ENCODE measurements at regions not wholly inside any gene's neighbourhood (a gene's known extent, or its start where the extent isn't known, plus 50 kb on each side); places are given as distances from the start of the nearest gene placed in this dataset.

DNA sequence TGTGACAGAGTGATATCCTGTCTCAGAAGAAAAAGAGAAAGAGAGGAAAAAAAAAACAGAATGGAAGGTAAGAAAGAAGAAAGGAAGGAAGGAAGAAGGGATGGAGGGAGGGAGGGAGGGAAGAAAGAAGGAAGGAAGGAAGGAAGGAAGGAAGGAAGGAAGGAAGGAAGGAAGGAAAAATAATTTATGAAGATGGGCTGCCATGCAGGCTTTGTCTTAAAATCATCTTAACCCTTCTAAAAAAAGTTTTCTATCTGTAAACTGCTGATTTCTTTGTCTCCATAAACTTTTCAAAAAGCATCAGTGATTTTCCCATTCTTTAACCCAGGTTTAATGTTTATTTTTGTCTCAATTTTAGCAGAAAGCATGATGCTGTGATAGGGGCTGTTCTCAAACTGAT lies 1154.1 kb upstream of the CDH6 start:
- no peak for DNase-seq

DNA sequence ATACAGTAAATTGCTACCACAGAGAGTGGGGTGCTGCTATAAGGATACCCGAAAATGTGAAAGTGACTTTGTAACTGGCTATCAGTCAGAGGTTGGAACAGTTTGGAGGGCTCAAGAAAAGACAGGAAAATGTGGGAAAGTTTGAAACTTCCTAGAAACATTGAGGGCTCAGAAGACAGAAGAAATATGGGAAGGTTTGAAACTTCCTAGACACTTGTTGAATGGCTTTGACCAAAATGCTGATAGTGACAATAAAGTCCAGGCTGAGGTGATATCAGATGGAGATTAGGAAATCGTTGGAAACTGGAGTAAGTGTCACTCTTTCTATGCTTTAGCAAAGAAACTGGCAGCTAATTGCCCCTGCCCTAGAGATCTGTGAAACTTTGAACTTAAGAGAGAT lies 1158.6 kb upstream of the CDH6 start:
- DNase-seq, result no peak

DNA sequence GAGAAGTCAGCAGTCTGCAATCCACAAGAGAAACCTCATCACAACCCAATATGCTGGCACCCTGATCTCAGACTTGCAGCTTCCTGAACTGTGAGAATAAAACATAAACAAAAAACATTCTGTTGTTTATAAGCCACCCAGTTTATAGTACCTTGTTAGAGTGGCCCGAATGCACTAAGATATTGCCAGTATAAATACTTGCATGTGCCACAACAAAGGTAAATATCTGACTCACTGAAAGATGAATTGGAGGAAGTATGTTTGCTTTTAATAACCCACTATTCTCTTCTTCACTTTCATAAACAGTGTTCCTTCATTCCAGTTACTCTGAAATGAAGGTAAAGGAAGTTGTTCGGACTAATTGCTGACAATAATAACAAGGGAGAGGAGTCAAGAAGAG lies 1163.4 kb upstream of the CDH6 start:
- DNase-seq, result no peak

DNA sequence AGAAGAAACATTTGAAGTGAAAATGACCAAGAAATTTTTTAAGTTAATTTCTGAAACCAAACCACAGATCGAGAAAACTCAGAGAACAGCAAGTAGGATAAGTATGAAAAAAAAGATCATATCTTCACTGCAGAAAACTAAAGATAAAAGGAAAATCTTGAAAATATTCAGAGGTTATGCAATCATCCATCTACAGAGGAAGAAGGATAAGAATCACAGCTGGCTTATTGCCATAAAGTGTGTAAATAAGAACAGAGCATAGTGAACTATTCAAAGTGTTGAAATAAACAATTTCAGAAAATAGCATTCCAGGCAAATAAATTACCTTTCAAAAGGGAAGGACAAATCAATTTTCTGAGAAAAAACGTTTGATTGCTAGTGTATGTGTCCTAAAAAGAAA lies 1191.7 kb upstream of the CDH6 start:
- DNase-seq, result no peak

DNA sequence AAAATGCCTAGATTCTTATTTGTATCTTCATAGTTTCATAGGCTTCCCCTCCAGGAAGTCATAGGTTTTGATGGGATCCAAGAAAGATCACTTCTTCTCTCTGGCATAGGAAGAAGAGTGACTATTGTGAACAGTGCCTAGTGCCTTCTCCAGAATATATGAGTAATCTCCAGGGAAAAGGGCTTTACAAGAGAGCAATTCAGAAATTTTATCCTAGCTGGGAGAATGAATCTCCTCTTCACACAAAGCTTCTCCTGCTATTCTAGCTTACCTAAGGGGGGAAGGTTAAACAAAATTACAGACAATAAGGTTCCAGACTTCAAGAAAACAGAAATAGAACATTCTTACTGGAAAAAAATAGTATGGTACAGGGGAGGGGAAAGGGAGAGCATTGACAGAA lies 1193.3 kb upstream of the CDH6 start:
- DNase-seq, result no peak

DNA sequence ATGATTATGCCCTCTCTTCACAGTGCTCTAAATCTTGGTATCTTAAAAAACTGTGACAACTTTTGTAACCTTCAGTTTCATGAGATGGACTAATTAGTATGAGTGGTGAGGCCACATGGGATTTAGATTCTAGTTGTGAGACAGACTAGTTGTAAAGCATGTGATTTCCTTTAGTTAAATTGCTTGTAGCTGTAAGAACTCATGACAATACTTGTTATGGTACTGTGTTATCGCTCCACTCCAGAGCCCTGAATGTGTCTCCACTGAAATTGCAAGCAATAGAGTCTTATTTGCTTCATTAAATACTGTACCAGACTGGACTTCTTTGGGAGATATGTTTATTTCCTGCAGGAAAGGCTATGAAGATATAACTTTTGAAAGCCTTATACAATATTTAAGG lies 1198.3 kb upstream of the CDH6 start:
- no peak for DNase-seq

- no peak for DNase-seq
These were observed 1199.0 kb upstream of the CDH6 start for GRCh38 chr5:29994519-29994918.

- DNase-seq, result no peak
These were observed 1200.2 kb upstream of the CDH6 start for GRCh38 chr5:29993286-29993685.

- no peak for DNase-seq
These were observed 1201.2 kb upstream of the CDH6 start for GRCh38 chr5:29992248-29992647.

GRCh38 chr5:29990681-29991080 lies 1202.8 kb upstream of the CDH6 start:
- no peak for DNase-seq

- no peak for DNase-seq
These were observed 1209.3 kb upstream of the CDH6 start for GRCh38 chr5:29984156-29984540.

DNA sequence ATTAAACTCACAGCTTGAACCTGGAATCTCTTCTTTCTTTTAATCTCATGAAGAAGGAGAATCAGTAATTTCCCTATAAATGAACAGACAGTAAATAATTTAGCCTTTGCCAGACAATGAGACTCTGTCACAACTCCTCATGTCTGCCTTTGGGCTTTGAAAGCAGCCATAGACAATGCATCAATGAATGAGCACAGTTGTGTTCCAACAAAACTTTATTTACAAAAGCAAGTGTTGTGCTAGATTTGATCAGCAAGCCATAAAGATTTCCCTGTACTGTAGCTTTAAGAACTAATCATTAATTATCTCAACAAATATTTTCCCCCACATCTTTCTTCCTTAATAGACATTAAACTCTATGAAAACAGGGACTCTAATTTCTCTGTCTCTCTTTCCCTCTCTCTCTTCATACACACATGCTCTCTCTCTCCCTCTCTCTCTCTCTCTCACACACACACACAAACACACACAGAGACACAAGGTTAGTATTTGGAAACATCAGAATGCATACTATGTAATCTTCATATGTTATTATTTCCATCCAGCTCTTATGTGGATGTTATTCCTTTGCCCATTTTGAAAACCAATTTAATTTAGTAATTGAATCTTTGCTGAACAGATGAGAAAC lies 1209.8 kb upstream of the CDH6 start:
- no peak for DNase-seq

GRCh38 chr5:29982457-29982856 lies 1211.0 kb upstream of the CDH6 start:
- no peak for DNase-seq

GRCh38 chr5:29972597-29972996 lies 1220.9 kb upstream of the CDH6 start:
- no peak for DNase-seq

- no peak for DNase-seq
These were observed 1229.5 kb upstream of the CDH6 start for GRCh38 chr5:29963956-29964355.

GRCh38 chr5:29960323-29960722 lies 1233.2 kb upstream of the CDH6 start:
- no peak for DNase-seq

- DNase-seq, result no peak
These were observed 1242.9 kb upstream of the CDH6 start for GRCh38 chr5:29950416-29951145.

GRCh38 chr5:29949301-29949872 lies 1244.1 kb upstream of the CDH6 start:
- DNase-seq, result no peak

DNA sequence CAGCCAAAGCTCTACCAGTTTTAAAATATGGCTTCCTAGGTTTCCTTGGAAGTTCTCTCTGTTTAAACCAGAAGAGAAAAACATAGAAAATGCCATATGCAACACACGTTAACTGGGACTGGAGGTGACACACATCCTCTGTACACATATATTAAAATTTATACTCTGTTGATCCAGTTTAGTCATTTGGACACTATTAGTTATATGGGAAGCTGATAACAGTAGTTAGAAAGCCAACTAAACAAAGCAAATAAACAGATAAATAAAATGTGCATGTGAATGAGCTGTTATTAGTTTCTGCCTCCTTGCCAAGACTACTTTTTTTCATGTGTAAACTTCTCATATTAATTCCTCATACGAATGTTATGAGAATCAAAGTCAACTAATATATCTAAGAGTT lies 1249.2 kb upstream of the CDH6 start:
- DNase-seq, result no peak

- no peak for DNase-seq
These were observed 1251.4 kb upstream of the CDH6 start for GRCh38 chr5:29942089-29942488.

GRCh38 chr5:29939988-29940387 lies 1253.5 kb upstream of the CDH6 start:
- DNase-seq, result no peak

DNA sequence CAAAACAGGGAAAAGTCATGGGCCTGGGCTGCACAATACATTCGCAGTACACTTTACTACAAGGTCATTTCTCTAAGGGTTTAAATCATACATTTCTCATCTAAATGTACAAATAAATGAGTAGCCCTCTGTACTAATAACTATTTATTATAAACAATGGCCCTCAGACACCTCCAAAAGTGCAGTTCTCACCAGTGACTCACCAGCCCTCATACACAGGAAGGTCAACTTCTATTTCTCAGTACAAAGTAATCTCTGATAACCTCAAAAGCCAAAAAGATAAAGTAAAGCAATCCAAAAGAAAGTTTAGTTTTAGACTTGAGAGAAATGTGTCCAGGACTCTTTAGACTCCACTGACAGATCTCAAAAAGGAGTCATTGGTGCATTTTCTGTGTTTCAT lies 1258.1 kb upstream of the CDH6 start:
- DNase-seq, result no peak

DNA sequence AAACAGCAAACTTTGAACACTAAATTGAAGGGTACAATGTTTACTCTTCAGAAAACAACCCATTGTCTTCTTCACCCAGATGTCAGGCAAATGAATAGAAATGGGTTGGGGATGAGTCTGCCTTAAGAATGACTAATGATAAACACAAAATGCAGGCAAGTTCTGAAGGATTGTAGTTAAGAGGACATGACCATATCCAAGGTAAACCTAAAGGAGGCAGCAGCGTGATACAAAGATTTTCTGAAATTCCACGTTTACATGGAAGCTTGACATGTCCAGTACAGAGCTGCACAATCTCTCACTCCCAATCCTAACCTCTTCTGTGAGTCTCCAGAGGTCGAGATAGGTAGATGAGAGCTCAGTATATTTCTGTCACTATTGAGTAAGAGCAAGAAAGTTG lies 1263.2 kb upstream of the CDH6 start:
- DNase-seq, result no peak

DNA sequence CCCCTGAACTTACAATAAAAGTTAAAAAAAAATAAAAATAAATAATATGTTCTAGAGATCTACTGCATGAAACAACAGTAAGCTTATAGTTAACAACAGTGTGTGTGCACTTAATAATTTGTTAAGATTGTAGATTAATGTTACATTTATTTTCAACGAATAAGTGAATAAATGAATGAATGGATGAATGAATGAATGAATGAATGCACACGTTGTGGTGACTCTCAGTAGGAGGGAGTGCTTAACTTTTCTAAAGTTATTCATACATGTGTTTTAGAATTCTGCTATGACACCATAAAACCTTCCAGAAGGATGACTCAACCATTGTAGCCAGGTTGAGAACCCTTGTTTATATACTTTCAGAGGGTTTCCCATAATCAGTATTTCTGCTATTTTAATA lies 1269.4 kb upstream of the CDH6 start:
- DNase-seq, result no peak
